Activated CD4-positive, alpha-beta T cell treated with anti-CD3 and anti-CD28 coated beads for 36 hours (primary cell): ENCODE measurements at regions not wholly inside any gene's neighbourhood (a gene's known extent, or its start where the extent isn't known, plus 50 kb on each side); places are given as distances from the start of the nearest gene placed in this dataset.
"Not testable (repeated sequence)": the region's sequence is repeated elsewhere in the genome, so short reads cannot be mapped to it uniquely, and the experiment has no call there.

Experiments used
- ATAC-seq: fragments of 200-7000 bp; cut with Tn5 transposase; one replicate; pipeline ENCODE4 v1.10.0; 2021; ENCODE audit warnings: mild to moderate bottlenecking, moderate library complexity
- CTCF ChIA-PET: fragments of 350-600 bp; sonication (Branson Sonifier 250); formaldehyde crosslinking; loops from one replicate; lab custom pipeline; 2021; ENCODE audit warnings: antibody characterized with exemption; lab: Charles Lee
- POLR2A ChIA-PET: fragments of 350-600 bp; sonication (Branson Sonifier 250); formaldehyde crosslinking; loops from one replicate; lab custom pipeline; 2021; ENCODE audit warnings: antibody characterized with exemption, inconsistent platforms; lab: Charles Lee
- DNase-seq: peaks from one replicate; pipeline ENCODE4 v3.0.0-alpha.2; 2020
- H3K27ac Mint-ChIP-seq: one replicate; pipeline ENCODE4 v1.8.0; 2021; ENCODE audit warnings: mixed read lengths
- H3K27me3 Mint-ChIP-seq: one replicate; pipeline ENCODE4 v1.8.0; 2021; ENCODE audit warnings: mixed read lengths
- H3K36me3 Mint-ChIP-seq: one replicate; pipeline ENCODE4 v1.8.0; 2021; ENCODE audit warnings: low read depth, mixed read lengths
- H3K4me1 Mint-ChIP-seq: one replicate; pipeline ENCODE4 v1.8.0; 2021; ENCODE audit warnings: mixed read lengths
- H3K4me3 Mint-ChIP-seq: one replicate; pipeline ENCODE4 v1.8.0; 2021; ENCODE audit warnings: mild to moderate bottlenecking, moderate library complexity, mixed read lengths
- H3K9me3 Mint-ChIP-seq: one replicate; pipeline ENCODE4 v1.8.0; 2021; ENCODE audit warnings: low read depth, mixed read lengths
- intact Hi-C, 2 experiments: fragments of 100-400 bp; cut with DNase I in 1 of 2; cut with micrococcal nuclease in 1 of 2; formaldehyde crosslinking; loops; one replicate each; pipeline versions ENCODE4 v1.14.2 to v1.15.1; 2022 to 2024; cut with DNase I, micrococcal nuclease

DNA sequence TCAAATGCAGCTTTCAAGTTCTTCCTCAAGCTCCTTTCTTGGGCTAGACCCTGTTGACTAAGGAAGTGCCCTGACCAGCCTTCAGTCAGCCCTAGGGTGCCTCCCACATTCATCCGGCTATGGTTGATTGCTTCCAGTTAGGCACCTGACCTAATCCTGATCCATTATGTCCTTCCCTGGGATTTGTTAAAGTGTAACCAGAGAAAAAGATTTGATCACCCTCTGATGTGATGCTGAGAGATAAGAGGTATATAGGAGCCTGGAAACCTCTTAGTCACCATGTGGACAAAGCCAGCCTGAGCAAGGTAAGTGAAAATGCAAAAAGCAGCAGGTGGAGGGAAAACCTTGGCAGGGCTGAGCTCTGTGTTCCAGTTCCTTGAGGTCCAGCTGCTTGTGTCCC lies 178.8 kb upstream of the ERCC6L2 start:
- Mint-ChIP-seq H3K27me3 (peaks cover 5% of the 10 kb centered on the region), H3K27ac (no peak overlapping the region), H3K4me1 (no peaks in the 10 kb centered on the region), H3K4me3 (no peak overlapping the region), H3K9me3 (peaks cover 8% of the 10 kb centered on the region), H3K36me3 (no peaks in the 10 kb centered on the region)
- DNase-seq, result no peak
- intact Hi-C loops, result no loop called here
- POLR2A ChIA-PET, result no interaction called here
- ATAC-seq, result no peak
- CTCF ChIA-PET, result interaction anchor here (0.6 to 0.8 kb wide), 4 partner anchors 12 to 529 kb away, joined by 3 to 4 read pairs (median 3); no protein-coding TSS in a partner anchor

GRCh38 chr9:95691435-95691834 lies 174.7 kb upstream of the PTCH1 start:
- H3K9me3 Mint-ChIP-seq, result peaks cover 5% of the 10 kb centered on the region
- CTCF ChIA-PET, result no interaction called here
- no peak overlapping the region for H3K27ac Mint-ChIP-seq
- no peak overlapping the region for H3K4me3 Mint-ChIP-seq
- POLR2A ChIA-PET, result interaction anchor here (0.7 kb wide), 1 partner anchor 7 kb away, joined by 4 read pairs; no protein-coding TSS in a partner anchor
- intact Hi-C loops, result no loop called here
- no peaks in the 10 kb centered on the region for H3K4me1 Mint-ChIP-seq
- H3K36me3 Mint-ChIP-seq, result no peaks in the 10 kb centered on the region
- peaks cover 3% of the 10 kb centered on the region for H3K27me3 Mint-ChIP-seq
- no peak for DNase-seq
- ATAC-seq, result no peak

- ChIA-PET POLR2A (no interaction called here), CTCF (no interaction called here)
- no peak for ATAC-seq
- H3K27ac Mint-ChIP-seq, result no peak overlapping the region
- H3K9me3 Mint-ChIP-seq, result peaks cover 4% of the 10 kb centered on the region
- peaks cover 2% of the 10 kb centered on the region for H3K27me3 Mint-ChIP-seq
- DNase-seq, result no peak
- H3K4me1 Mint-ChIP-seq, result no peaks in the 10 kb centered on the region
- intact Hi-C loops, result no loop called here
- no peak overlapping the region for H3K4me3 Mint-ChIP-seq
- no peaks in the 10 kb centered on the region for H3K36me3 Mint-ChIP-seq
Measured at GRCh38 chr9:95689669-95690068, 172.9 kb upstream of the PTCH1 start.

DNA sequence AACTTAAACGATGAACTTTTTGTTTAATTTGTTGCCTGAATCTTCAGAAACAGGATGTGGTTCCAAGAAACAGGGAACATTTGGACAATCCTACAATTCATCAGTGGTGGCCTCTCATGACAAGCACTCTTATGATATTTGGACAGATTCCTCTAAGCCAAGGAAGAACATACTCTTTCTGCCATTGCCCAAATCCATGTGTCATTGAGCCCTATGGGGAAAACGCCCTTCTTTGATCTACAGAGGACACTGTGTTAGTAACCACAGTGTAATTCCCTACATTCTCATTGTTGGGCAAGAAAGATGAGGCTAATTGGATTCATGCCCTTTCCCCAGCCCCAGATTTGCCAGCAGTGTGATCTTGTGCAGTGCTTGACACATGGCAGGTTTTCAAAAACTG lies 167.7 kb upstream of the PTCH1 start:
- H3K4me1 Mint-ChIP-seq, result peaks cover 12% of the 10 kb centered on the region
- POLR2A ChIA-PET, result interaction anchor here (0.6 kb wide), 1 partner anchor 7 kb away, joined by 4 read pairs; no protein-coding TSS in a partner anchor
- CTCF ChIA-PET, result interaction anchor here (0.6 kb wide), 1 partner anchor 12 kb away, joined by 4 read pairs; no protein-coding TSS in a partner anchor
- H3K4me3 Mint-ChIP-seq, result no peak overlapping the region
- DNase-seq (no peak), ATAC-seq (no peak)
- no peaks in the 10 kb centered on the region for H3K36me3 Mint-ChIP-seq
- H3K27ac Mint-ChIP-seq, result no peak overlapping the region
- H3K9me3 Mint-ChIP-seq, result no peaks in the 10 kb centered on the region
- intact Hi-C loops, result no loop called here
- no peaks in the 10 kb centered on the region for H3K27me3 Mint-ChIP-seq

DNA sequence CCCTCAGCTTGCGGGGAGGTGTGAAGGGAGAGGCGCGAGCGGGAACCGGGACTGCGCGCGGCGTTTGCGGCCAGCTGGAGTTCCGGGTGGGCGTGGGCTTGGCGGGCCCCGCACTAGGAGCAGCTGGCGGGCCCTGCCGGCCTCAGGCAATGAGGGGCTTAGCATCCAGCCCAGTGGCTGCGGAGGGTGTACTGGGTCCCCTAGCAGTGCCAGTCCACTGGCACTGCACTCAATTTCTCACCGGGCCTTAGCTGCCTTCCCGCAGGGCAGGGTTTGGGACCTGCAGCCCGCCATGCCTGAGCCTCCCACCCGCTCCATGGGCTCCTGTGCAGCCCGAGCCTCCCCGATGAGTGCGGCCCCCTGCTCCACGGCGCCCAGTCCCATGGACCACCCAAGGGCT lies 163.5 kb upstream of the PTCH1 start:
- H3K27me3 Mint-ChIP-seq, H3K27ac Mint-ChIP-seq, H3K36me3 Mint-ChIP-seq, H3K9me3 Mint-ChIP-seq, CTCF ChIA-PET, ATAC-seq, H3K4me3 Mint-ChIP-seq, intact Hi-C loops, DNase-seq, POLR2A ChIA-PET: not testable (repeated sequence)
- H3K4me1 Mint-ChIP-seq, result peaks cover 12% of the 10 kb centered on the region

GRCh38 chr9:95679874-95680273 lies 163.1 kb upstream of the PTCH1 start:
- ChIA-PET POLR2A (no interaction called here), CTCF (no interaction called here)
- Mint-ChIP-seq H3K27me3 (peaks cover 2% of the 10 kb centered on the region), H3K4me1 (peaks cover 12% of the 10 kb centered on the region), H3K36me3 (no peaks in the 10 kb centered on the region), H3K27ac (no peak overlapping the region), H3K9me3 (no peaks in the 10 kb centered on the region), H3K4me3 (no peak overlapping the region)
- DNase-seq (no peak), ATAC-seq (no peak)
- intact Hi-C loops, result no loop called here

DNA sequence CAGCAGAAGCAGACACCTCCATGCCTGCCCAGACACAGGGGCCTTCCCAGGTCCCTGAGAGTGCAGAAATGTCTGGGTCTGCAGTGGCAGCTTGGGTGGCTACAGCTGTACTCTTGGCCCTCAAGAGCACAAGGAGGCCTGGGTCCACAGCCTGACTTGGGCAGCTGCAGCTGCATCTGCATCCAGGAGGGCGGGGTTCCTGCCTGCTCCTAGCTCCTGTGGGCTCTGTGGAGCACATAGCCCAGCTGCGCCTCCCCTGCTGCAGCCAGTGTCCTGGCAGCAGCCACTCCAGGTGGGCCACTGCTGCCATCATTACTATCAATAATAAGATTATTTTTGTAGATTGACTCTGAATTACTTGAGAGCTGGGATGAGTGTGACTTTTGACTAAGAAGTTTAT lies 162.0 kb upstream of the PTCH1 start:
- Mint-ChIP-seq H3K4me1 (peaks cover 12% of the 10 kb centered on the region), H3K9me3 (no peaks in the 10 kb centered on the region), H3K4me3 (no peak overlapping the region), H3K27me3 (peaks cover 2% of the 10 kb centered on the region), H3K27ac (no peak overlapping the region), H3K36me3 (no peaks in the 10 kb centered on the region)
- DNase-seq (no peak), ATAC-seq (no peak)
- intact Hi-C loops, result no loop called here
- ChIA-PET POLR2A (no interaction called here), CTCF (interaction anchor here (0.6 kb wide), 1 partner anchor 216 kb away, joined by 4 read pairs; no protein-coding TSS in a partner anchor)

DNA sequence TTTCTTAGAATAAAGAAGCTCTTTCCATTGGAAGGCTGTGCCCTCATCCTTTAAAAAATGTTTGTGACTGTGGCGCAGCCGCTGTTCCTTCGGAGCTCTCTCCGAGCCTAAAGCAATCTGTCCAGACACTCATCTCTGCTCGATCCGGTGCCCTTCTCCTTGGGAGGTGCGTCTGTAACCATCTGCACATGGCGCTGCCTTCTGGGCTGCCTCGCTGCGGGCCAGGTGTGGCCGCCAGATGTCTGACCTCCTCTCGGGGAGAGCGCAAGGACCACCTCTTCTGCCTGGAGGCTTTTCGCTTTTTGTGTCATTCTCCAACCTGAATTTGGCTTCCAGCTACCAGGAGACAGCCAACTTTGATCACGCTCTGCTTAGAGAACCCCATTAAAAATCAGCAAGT lies 153.4 kb upstream of the PTCH1 start:
- Mint-ChIP-seq H3K4me1 (no peaks in the 10 kb centered on the region), H3K36me3 (no peaks in the 10 kb centered on the region), H3K9me3 (no peaks in the 10 kb centered on the region), H3K27ac (no peak overlapping the region), H3K27me3 (peaks cover 8% of the 10 kb centered on the region), H3K4me3 (no peak overlapping the region)
- ATAC-seq (no peak), DNase-seq (no peak)
- ChIA-PET POLR2A (no interaction called here), CTCF (interaction anchor here (0.6 kb wide), 1 partner anchor 1945 kb away, joined by 3 read pairs; no protein-coding TSS in a partner anchor)
- intact Hi-C loops, result no loop called here

DNA sequence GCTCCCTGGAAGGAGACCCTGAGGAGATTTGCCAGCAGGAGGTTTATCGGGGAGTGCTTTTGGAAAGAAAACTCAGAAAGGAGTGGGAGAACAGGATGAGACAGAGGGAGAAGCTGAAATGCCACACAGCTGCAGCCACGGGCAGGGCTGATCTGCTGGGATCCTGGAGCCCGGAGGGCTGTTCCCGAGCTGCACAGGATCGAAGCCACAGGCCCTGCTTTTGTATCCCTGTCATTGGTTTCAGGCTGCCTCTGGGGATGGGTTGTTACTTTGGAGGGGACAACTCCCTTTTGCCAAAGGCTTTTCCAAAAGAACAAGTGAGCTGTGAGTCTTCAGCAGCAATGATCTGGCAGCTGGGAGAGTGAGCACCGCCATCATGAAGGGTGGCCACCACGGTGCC lies 152.5 kb upstream of the PTCH1 start:
- H3K36me3 Mint-ChIP-seq, result no peaks in the 10 kb centered on the region
- ATAC-seq, result no peak
- peaks cover 8% of the 10 kb centered on the region for H3K27me3 Mint-ChIP-seq
- no peak overlapping the region for H3K4me3 Mint-ChIP-seq
- ChIA-PET POLR2A (no interaction called here), CTCF (interaction anchor here (0.6 kb wide), 2 partner anchors 118 to 1946 kb away, joined by 3 to 4 read pairs; no protein-coding TSS in a partner anchor)
- H3K27ac Mint-ChIP-seq, result no peak overlapping the region
- intact Hi-C loops, result no loop called here
- DNase-seq, result no peak
- no peaks in the 10 kb centered on the region for H3K9me3 Mint-ChIP-seq
- H3K4me1 Mint-ChIP-seq, result no peaks in the 10 kb centered on the region

GRCh38 chr9:95667789-95668188 lies 151.0 kb upstream of the PTCH1 start:
- Mint-ChIP-seq H3K9me3 (no peaks in the 10 kb centered on the region), H3K4me1 (no peaks in the 10 kb centered on the region), H3K4me3 (no peak overlapping the region), H3K27ac (no peak overlapping the region), H3K27me3 (peaks cover 8% of the 10 kb centered on the region), H3K36me3 (no peaks in the 10 kb centered on the region)
- ChIA-PET POLR2A (no interaction called here), CTCF (no interaction called here)
- DNase-seq (no peak), ATAC-seq (no peak)
- intact Hi-C loops, result no loop called here

DNA sequence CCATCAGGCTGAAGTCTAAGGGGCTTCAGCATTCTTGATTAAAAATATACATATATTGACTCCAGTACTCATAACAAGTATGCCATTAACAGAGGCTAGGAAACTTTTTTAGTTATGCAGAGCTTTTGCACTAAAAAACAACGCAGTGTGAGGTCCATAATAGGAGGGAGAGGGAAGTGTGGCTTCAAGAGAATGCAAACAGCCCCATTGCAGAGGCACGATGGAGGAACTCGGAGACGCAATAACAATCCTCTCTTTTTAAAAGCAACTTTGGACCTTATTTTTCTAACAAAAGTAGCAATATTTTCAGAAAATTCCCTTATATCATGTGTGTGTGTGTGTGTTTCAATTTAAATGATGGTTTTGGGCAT lies 150.0 kb upstream of the PTCH1 start:
- no peak overlapping the region for H3K27ac Mint-ChIP-seq
- peaks cover 8% of the 10 kb centered on the region for H3K27me3 Mint-ChIP-seq
- no peak for DNase-seq
- intact Hi-C loops, result no loop called here
- no peaks in the 10 kb centered on the region for H3K9me3 Mint-ChIP-seq
- no peaks in the 10 kb centered on the region for H3K4me1 Mint-ChIP-seq
- no peaks in the 10 kb centered on the region for H3K36me3 Mint-ChIP-seq
- no peak overlapping the region for H3K4me3 Mint-ChIP-seq
- POLR2A ChIA-PET, result no interaction called here
- no peak for ATAC-seq
- CTCF ChIA-PET, result interaction anchor here (0.7 kb wide), 1 partner anchor 29 kb away, joined by 3 read pairs; no protein-coding TSS in a partner anchor

DNA sequence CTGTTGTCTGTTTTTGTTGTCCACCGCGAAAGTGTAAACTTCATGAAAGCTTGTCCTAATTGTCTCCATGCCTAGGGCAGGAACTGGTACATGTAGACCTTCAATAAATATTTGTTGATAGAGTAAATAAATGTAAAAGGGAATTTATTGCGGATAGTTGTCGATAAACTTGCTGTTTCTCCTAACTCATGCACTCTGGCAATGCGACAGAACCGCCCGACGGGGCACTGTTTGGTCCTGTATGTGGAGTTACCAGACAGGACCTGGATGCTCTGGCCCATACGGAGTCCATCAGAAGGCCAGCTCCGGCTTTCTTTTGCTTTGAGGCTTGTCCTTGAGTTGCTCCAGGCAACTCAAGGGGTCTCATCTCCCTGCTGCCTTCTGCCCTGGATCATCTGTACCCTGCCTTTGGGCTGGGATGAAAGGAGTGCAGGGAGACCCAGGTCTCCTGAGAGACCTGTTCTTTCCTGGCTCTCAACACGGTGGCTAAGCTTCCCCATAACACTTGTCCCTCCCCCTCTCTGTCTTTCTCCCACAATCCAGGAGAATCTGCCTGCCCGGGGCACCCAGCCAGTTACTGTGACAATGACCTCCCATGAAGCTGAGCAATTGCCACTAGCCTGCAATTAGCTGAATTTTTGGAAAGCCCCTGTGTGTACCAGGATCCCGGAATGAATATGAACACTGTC lies 149.5 kb upstream of the PTCH1 start:
- Mint-ChIP-seq H3K9me3 (no peaks in the 10 kb centered on the region), H3K27ac (no peak overlapping the region), H3K4me3 (no peak overlapping the region), H3K4me1 (no peaks in the 10 kb centered on the region), H3K27me3 (peaks cover 8% of the 10 kb centered on the region), H3K36me3 (no peaks in the 10 kb centered on the region)
- no peak for ATAC-seq
- ChIA-PET POLR2A (no interaction called here), CTCF (interaction anchor here (0.6 to 0.7 kb wide), 3 partner anchors 28 to 38 kb away, joined by 3 read pairs; no protein-coding TSS in a partner anchor)
- intact Hi-C loops, result no loop called here
- no peak for DNase-seq
